Motor neuron (in vitro differentiated cells): ENCODE measurements at regions not wholly inside any gene's neighbourhood (a gene's known extent, or its start where the extent isn't known, plus 50 kb on each side); places are given as distances from the start of the nearest gene placed in this dataset.
"Not testable (repeated sequence)": the region's sequence is repeated elsewhere in the genome, so short reads cannot be mapped to it uniquely, and the experiment has no call there.

Experiments
- ATAC-seq, 8 experiments: fragments of 200-7000 bp; cut with Tn5 transposase; replicated peaks in 6 of 8; 2 replicates each; pipeline ENCODE4 v1.8.0; 2021; ENCODE audit warnings: mild to moderate bottlenecking in 8 of 8, moderate library complexity in 8 of 8
- H3K27ac ChIP-seq, 2 donors: fragments of 250-450 bp; sonication (Bioruptor Pico); 2 replicates each; pipeline ENCODE4 v1.9.0; 2021; ENCODE audit warnings: antibody characterized with exemption in 2 of 2, mild to moderate bottlenecking in 2 of 2, moderate library complexity in 1 of 2
- H3K4me1 ChIP-seq, 2 donors: fragments of 250-450 bp; sonication (Bioruptor Pico); replicated peaks in 1 of 2; 2 replicates each; pipeline ENCODE4 v1.6.1; 2021; ENCODE audit warnings: antibody characterized with exemption in 2 of 2, mild to moderate bottlenecking in 2 of 2, moderate library complexity in 1 of 2
- H3K4me3 ChIP-seq, 5 donors: fragments of 250-450 bp; sonication (Bioruptor Pico); 2 replicates each; pipeline ENCODE4 v1.9.0; 2021; ENCODE audit warnings: antibody characterized with exemption in 5 of 5, mild to moderate bottlenecking in 5 of 5, moderate library complexity in 4 of 5
- WGBS, 10 experiments: fragments of 450-650 bp; shearing (Covaris generic); methylation state at CpG; one replicate each; pipeline ENCODE4 v1.0.0; 2022; 5-methylcytosine and 5-hydroxymethylcytosine counted together
- in situ Hi-C, 9 experiments: fragments of 400-800 bp; cut with MboI; loops; one replicate each; pipeline ENCODE4 v1.15.0; 2021; ENCODE audit warnings: low sequenced_read_pairs in 9 of 9, low pct_unique_long_range_greater_than_20kb in 2 of 9; ENCODE audit not compliant: unreplicated experiment in 9 of 9

DNA sequence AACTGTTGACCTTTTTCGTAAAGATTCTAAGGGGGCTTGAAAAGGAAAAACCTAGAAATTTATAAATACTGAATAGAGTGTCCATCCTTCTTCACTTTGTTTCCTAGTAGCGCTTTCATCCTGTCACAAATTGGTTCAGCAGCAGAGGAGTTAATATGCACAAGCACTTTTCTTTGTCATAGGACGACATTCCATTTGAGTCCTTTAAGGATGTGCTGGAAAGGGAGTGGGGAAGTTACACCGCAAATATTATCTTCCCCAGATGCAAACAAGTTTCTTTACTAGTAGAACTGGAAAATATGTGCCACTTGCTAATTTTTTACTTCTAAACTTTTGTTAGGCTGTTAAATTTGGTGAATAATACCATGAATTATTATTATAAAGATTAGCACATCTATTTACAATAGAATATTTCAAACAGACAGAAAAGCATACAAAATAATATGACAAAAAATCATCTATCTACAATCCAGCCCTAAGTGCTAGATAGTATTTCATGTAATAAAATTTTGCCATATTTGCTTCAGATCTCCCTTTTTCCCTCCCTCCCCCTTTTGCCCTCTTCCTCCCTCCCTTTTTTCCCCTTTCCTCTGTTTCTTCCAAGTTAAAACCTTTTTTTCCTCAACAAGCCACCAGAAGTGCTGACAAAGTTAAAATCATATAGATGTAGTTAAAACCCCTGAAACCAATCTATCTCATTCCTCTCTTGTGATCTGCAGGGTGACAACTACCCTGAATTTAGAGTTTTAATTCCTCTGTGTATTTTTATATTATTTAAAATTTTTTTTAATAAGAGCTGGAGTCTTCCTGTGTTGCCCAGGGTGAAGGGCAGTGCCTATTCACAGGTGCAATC lies 50.5 kb upstream of the MAP4K3 start:
- Histone ChIP-seq H3K4me3 (no peak overlapping the region), H3K27ac (no peak overlapping the region), H3K4me1 (no peaks in the 10 kb centered on the region)
- 0 to 63% (median 18%) methylated on average over 1 to 4 of the region's 4 CpGs; no CpG with 5 or more reads in 1 of the 10 experiments for WGBS, 10 experiments
- ATAC-seq = peak in 2 of 8 experiments; percentile 6 to 53
- in situ Hi-C loops = no loop called here

DNA sequence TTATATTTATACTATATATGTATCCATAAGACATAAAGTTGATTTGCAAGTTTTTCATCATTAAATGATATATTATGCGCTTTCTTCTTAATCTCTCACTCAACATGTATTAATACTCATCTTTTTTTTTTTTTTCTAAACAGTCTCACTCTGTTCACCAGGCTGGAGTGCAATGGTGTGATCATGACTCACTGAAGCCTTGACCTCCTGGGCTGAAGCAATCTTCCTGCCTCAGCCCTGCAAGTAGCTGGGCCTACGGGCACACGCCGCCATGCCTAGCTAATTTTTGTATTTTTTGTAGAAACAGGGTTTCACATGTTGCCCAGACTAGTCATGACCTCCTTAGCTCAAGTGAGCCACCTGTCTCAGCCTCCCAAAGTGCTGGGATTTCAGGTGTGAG lies 51.4 kb upstream of the MAP4K3 start:
- H3K4me3 ChIP-seq = no peak overlapping the region
- ATAC-seq = peak in 6 of 8 experiments; percentile 27 to 73 (median 40)
- no peaks in the 10 kb centered on the region for H3K4me1 ChIP-seq
- H3K27ac ChIP-seq = no peak overlapping the region
- 29 to 100% (median 83%) methylated on average over 1 to 4 of the region's 4 CpGs; no CpG with 5 or more reads in 2 of the 10 experiments for WGBS, 10 experiments
- in situ Hi-C loops = no loop called here

DNA sequence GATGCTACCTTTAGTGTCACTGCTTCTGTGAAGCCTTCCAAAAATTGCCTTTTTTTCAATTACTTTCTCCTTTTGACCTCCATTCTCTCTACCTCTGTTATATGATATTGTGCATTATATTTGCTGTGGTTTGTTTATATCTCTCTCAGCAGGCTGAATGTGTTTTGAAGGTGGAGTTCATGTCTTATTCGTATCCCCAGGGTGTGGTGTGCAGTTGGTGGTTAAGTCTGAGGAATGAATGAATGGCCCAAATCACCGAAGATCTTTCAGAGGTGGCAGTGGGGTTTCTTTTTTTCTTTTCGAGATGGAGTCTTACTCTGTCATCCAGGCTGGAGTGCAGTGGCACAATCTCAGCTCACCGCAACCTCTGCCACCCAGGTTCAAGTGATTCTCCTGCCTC lies 53.5 kb upstream of the MAP4K3 start:
- in situ Hi-C loops = no loop called here
- no peak overlapping the region for H3K4me3 ChIP-seq
- WGBS, 10 experiments = 40 to 100% (median 100%) methylated on average over 1 to 2 of the region's 4 CpGs; no CpG with 5 or more reads in 5 of the 10 experiments
- no peak overlapping the region for H3K27ac ChIP-seq
- no peak for ATAC-seq
- no peaks in the 10 kb centered on the region for H3K4me1 ChIP-seq

DNA sequence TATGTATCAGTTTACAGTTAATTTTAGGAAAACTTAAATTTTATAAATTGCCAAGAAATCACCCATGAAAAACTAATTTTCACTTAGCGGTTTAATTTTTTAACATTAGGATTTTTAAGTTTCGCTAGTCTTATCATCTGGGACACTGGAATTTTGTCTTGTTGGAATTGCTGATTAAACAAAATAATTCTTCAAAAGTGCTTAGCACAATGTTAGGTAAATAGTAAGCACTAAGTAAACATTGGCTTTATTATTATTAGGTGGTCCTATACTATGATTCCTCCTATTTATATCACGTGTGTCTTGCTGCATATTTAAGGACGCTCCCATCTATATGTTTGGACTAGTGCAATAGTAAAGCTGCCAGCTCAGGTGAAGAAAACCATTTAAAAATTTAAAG lies 54.6 kb upstream of the MAP4K3 start:
- 49 to 100% (median 92%) methylated on average over 2 to 4 of the region's 4 CpGs; no CpG with 5 or more reads in 1 of the 10 experiments for WGBS, 10 experiments
- ATAC-seq = peak in 1 of 8 experiments; percentile 3

DNA sequence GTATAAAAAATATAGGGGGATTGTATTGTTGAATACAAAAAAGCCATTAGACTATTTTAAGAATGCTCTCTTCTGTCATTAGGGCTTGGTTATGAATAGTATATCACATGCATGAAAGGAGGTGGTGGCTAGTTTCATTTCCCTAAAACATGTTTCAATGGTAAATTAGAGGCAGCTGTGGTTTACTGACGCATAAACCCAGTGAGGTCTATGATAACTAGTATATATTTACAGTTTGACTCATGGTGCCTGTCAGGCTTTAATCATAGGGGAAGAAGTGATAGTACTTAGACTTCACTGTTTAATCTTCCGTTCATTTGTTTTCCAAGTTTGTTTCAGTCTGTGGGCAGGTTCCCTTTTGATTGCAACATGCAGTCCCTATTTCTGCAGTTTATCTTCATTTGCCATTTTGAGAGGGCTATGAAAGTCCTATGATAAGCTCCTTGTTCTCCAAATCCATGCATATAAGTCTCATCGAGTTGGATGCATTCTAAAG lies 55.1 kb upstream of the MAP4K3 start:
- 0 to 86% (median 56%) methylated on average over 1 to 3 of the region's 3 CpGs for WGBS, 10 experiments

More for the DNA sequence above, 54.6 kb upstream of the MAP4K3 start:
- H3K4me3 ChIP-seq = no peak overlapping the region
- in situ Hi-C loops = no loop called here
- H3K4me1 ChIP-seq = no peaks in the 10 kb centered on the region
- H3K27ac ChIP-seq = no peak overlapping the region

DNA sequence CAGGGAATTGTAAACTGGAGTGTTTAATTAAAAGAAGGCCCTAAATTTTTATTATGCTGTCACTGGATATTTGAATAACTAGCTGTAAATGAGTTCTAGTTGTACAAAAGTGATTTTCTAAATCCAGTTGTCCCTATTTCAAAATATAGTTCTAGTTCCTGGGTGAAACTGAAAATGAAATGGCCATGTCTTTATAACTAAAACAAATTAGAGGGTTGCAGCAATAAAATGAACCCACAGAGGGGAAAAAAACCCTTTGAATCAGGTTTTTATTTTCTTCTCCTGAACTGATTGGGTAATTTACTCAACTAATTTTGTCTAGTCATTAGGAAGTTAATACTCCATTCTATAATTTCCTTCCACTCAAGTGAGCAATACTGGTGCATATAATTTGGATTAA lies 55.6 kb upstream of the MAP4K3 start:
- H3K4me1 ChIP-seq = no peaks in the 10 kb centered on the region
- no peak overlapping the region for H3K27ac ChIP-seq
- in situ Hi-C loops = no loop called here
- no peak overlapping the region for H3K4me3 ChIP-seq
- no peak for ATAC-seq

More for the DNA sequence above, 55.1 kb upstream of the MAP4K3 start:
- Histone ChIP-seq H3K4me1 (no peaks in the 10 kb centered on the region), H3K27ac (no peak overlapping the region), H3K4me3 (no peak overlapping the region)
- peak in 3 of 8 experiments; percentile 66 to 88 (median 87) for ATAC-seq
- in situ Hi-C loops = no loop called here

DNA sequence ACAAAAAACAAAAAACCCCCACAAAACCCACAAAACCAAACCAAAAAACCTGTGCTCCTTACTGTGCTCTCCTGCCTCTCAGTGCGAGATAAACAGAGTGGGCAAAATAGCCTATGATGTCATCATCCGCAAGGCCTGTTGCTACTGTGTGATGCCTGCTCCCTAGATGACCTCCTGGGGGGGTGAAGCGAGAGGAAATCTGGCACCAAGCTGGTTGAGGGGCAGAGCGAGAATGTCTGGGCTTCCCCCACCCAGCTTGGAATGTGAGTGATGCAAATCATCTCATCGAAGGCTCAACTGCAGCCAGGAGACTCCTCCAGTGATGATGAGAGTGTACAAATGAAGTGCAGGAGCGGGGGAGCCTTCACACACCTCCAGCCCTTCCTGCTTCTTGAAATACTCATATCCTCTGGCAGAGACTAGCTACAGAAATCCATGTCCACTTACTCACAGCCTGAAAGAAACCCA lies 57.7 kb upstream of the MAP4K3 start:
- in situ Hi-C loops = no loop called here
- Histone ChIP-seq H3K4me1 (peaks cover 0 to 8% of the 10 kb centered on the region in 2 donors), H3K27ac (no peak overlapping the region), H3K4me3 (no peak overlapping the region)
- 8 to 100% (median 72%) methylated on average over 1 to 4 of the region's 6 CpGs; no CpG with 5 or more reads in 4 of the 10 experiments for WGBS, 10 experiments
- ATAC-seq = peak; percentile 28 to 79 (median 53)

DNA sequence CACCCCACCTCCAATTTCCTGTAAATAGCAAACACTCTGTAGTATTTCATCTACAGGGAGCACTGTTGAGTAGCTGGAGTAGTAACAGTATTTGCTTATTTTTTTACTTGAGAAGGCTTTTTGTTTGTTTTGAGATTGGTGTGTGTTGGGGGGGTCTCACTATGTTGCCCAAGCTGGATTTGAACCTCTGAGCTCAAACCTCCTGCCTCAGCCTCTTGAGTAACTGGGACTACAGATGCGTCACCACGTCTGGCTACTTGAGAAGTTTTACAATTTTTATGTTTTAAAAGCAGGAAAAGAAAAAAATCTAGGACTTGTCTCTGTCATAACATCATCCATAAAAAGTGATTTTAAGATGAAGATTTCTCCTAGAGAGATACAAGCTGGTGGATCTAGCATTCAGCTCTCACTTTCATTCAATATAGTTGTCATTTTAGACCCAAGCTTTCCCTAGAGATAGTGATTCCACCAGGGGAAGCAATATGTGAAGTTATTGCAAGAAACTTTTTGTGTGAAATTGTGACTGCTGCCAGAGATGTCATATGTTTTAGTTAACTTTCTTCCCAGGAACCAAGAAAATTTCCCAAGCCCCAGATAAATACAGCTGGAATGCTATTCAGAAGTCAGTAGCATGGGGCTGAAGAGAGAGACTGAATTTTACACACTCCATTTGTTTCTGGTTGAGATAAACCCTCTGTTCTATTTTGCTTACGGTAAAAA lies 60.2 kb upstream of the MAP4K3 start:
- no peak overlapping the region for H3K4me3 ChIP-seq
- in situ Hi-C loops = no loop called here
- H3K4me1 ChIP-seq = peaks cover 0 to 8% of the 10 kb centered on the region in 2 donors
- WGBS, 10 experiments = 60 to 100% (median 92%) methylated on average over 1 to 3 of the region's 3 CpGs; no CpG with 5 or more reads in 1 of the 10 experiments
- no peak for ATAC-seq
- no peak overlapping the region for H3K27ac ChIP-seq

DNA sequence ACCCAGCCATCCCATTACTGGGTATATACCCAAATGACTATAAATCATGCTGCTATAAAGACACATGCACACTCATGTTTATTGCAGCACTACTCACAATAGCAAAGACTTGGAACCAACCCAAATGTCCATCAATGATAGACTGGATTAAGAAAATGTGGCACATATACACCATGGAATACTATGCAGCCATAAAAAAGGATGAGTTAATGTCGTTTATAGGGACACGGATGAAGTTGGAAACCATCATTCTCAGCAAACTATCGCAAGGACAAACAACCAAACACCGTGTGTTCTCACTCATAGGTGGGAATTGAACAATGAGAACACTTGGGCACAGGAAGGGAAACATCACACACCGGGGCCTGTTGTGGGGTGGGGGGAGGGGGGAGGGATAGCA lies 61.1 kb upstream of the MAP4K3 start:
- H3K4me1 ChIP-seq, ATAC-seq, in situ Hi-C loops, H3K27ac ChIP-seq, H3K4me3 ChIP-seq: not testable (repeated sequence)
- no CpG with 5 or more reads among the region's 5 CpGs for WGBS, 10 experiments

DNA sequence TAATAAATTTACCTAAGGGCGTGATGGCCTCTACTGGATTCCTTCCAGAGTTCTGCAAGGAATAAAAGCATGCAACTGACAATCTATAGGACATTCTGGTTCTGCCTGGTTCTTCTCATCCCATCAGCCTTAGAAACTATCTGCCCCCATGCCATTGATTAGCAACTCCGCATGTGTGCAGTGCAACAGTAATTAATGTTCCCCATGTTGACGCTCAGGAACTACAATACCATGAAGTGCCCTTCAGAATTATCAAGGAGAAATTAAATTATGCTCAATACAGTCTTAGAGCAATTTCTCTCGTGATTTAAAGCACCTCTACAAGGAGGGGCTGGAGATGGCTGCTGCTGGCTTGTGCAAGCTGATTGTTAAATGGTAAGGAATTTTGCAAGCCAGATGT lies 61.7 kb upstream of the MAP4K3 start:
- no peak overlapping the region for H3K27ac ChIP-seq
- WGBS, 10 experiments = 57 to 100% (median 86%) methylated on average over 1 to 4 of the region's 4 CpGs
- peaks cover 0 to 8% of the 10 kb centered on the region in 2 donors for H3K4me1 ChIP-seq
- in situ Hi-C loops = no loop called here
- peak in 4 of 8 experiments; percentile 35 to 60 (median 50) for ATAC-seq
- no peak overlapping the region for H3K4me3 ChIP-seq

DNA sequence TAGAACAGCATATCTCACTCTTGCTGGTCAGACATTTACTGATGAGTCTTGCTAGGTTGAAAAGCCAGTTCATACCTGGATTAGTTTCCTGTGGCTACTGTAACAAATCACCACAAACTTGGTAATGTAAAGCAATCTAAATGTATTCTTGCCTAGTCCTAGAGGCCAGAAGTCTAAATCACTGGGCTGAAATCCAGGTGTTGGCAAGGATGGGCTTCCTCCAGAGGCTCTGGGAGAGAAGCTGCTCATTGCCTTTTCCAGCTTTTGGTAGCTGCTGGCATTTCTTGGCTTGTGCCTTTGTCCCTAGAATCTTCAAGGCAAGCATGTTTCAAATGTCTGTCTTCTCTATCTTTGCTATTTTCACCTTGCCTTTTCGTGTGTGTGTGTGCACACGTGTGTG lies 62.3 kb upstream of the MAP4K3 start:
- H3K27ac ChIP-seq = no peak overlapping the region
- H3K4me3 ChIP-seq = no peak overlapping the region
- in situ Hi-C loops = no loop called here
- H3K4me1 ChIP-seq = peaks cover 0 to 8% of the 10 kb centered on the region in 2 donors
- 93 to 100% (median 100%) methylated on average over 1 to 2 of the region's 2 CpGs; no CpG with 5 or more reads in 3 of the 10 experiments for WGBS, 10 experiments
- no peak for ATAC-seq

DNA sequence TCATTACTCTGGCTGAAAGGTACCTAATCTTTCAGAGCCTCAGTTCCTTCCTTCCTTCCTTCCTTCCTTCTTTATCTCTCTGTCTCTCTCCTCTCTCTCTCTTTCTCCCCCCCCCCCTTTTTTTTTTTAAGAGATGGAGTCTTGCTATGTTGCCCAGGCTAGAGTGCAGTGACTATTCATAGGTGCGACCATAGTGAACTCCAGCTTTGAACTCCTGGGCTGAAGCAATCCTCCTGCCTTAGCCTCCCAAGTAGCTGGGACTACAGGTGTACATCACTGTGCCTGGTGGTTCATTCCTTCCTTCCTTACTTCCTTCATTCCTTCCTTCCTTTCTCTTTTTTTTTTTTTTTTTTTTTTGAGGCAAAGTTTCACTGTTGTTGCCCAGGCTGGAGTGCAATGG lies 64.3 kb upstream of the MAP4K3 start:
- in situ Hi-C loops = loop anchor here in 2 of 9 experiments (25.0 kb wide), 1 partner anchor 211 kb away; no protein-coding TSS in a partner anchor
- Histone ChIP-seq H3K4me3 (no peak overlapping the region), H3K4me1 (peaks cover 0 to 8% of the 10 kb centered on the region in 2 donors), H3K27ac (no peak overlapping the region)
- no peak for ATAC-seq
- 80 to 100% (median 100%) methylated on average over 1 of the region's 1 CpG; no CpG with 5 or more reads in 4 of the 10 experiments for WGBS, 10 experiments

DNA sequence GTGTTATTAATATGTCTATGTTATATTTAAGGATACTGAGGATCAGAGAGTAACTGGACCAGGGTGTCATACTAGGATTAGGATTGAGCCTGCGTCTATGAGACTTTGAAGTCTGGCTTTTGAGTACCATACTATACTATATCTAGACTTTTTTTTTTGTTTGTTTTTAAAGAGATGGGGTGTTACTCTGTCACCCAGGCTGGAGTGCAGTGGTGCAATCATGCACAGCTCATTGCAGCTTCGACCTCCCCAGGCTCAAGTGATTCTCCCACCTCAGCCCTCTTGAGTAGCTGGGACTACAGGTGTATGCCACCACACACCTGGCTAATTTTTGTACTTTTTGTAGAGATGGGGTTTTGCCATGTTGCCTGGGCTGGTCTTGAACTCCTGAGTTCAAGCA lies 66.2 kb upstream of the MAP4K3 start:
- H3K27ac ChIP-seq = no peak overlapping the region
- in situ Hi-C loops = loop anchor here in 2 of 9 experiments (25.0 kb wide), 1 partner anchor 209 kb away; no protein-coding TSS in a partner anchor
- no peak overlapping the region for H3K4me3 ChIP-seq
- peaks cover 0 to 14% of the 10 kb centered on the region in 2 donors for H3K4me1 ChIP-seq
- no peak for ATAC-seq
- 80 to 100% (median 100%) methylated on average over 1 to 2 of the region's 2 CpGs; no CpG with 5 or more reads in 3 of the 10 experiments for WGBS, 10 experiments
